Middle frontal gyrus (tissue), 1 donor: ENCODE measurements at regions not wholly inside any gene's neighbourhood (a gene's known extent, or its start where the extent isn't known, plus 50 kb on each side); places are given as distances from the start of the nearest gene placed in this dataset.
A peak's percentile ranks its signal among the peaks of the same experiment; 100 is the strongest.
"Not testable (repeated sequence)": the region's sequence is repeated elsewhere in the genome, so short reads cannot be mapped to it uniquely, and the experiment has no call there.

Source experiments
- DNase-seq: peaks from one replicate; pipeline ENCODE4 v3.0.0-alpha.2; 2015; ENCODE audit warnings: low spot score; ENCODE audit errors: extremely low spot score

DNA sequence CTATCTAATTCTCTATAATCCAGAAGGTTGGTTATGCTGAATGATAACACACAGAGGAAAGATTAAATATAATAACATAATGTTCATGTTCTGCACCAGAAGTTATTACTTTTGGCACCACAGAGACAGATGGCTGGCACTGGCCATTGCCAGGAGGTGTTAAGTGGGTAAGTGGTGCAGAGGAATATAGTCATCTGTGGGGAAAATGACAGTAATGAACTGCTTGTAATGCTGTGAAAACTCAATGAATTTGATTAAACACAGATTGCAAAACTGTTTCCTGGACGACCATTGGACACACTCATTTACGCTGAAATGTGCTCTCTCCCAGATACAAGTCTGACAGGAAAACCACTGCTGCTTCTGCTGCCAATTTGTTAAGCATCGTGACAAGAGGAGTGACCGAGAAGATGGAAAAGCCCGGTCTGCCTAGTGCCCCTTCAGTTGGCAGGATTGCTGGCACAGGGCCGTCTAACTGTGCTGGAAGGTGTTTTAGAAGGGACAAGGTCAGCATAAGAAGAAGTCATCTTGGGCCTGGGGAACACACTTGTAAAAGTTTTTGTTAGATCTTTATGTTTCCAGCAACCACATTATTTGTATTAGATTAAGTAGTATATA is 567.4 kb downstream of the CBLN4 start:
- DNase-seq, result peak; percentile 24

DNA sequence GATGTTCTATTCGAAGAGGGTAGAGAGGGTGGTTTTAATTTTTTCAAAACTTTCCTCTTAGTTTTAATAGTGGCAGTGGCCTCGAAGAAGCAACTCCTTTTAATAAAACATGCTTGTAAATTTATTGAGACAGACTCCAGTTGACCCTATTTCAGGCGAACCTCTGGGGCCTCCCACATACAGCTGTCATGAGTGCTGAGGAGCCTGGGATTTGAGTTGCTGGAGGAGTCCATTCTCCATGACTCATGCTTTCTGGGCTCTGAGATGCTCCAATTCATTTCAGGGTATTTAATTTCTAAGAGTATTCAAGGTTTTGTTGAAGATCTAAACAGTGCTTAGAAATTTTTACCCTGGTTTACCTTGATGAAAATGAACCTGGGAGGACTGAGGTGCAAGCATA is 580.4 kb downstream of the CBLN4 start:
- DNase-seq, result no peak

DNA sequence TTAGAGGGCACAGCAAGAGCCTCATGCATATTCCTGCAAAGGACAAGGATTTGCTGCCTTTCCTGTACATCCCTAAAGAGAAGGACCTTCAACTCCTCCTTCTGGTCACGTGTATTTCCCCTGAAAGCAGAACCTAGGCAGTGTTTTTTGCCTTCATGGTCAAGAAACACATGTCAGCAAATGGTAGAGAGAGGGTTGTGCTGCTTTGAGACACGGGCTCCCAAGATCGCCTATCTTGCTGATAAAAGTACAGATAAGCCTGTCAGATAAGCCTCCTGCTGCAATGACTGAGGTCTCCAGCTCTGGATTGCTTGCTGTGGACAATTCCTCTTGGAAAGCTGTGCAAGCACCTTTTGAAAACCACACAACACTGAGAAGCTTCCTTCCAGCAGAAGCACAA is 580.8 kb downstream of the CBLN4 start:
- no peak for DNase-seq

DNA sequence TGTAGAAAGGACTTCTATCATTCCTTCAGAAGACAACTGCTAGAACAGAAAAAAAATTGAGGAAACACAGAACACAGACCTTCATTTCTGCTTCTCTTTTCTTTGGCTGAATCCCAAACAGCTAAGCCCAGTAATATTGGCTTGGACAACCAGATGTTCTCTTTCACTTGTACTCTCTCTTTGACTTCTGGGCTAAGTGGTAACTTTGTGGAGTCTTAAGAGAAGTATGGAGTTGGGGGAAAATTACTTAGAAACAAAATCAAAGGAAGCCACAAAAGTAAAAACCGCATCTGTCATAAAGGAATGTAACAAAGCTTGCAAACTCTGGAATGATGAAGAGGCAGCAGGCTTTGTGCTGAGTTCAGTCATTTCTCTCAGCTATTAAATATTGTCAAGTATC is 587.5 kb downstream of the CBLN4 start:
- DNase-seq, result no peak

DNA sequence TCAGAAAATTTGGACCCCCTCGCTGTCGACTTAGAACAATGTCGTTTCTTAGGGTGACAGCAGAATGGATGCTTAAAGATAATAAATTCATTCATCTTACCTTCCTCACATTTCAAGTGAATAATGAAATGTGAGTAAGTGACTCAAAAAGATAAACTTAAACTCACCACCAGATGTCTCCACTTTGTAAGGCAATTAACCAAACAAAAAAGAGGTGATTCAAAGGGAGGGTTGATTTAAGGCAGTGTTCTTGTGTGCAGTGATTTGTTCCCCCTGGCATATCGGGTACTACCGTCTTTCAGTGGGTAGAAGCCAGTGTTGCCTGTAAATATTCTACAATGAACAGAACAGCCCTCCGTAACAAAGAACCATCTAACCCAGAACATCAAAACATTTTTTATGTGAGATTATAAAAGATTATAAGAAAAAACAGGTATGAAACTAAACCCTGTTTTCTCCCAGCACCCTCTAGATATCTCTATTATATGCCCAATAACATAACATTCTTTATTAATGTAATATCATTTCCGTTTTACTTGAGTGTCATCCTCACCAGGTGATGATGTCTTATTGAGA is 589.7 kb downstream of the CBLN4 start:
- no peak for DNase-seq

DNA sequence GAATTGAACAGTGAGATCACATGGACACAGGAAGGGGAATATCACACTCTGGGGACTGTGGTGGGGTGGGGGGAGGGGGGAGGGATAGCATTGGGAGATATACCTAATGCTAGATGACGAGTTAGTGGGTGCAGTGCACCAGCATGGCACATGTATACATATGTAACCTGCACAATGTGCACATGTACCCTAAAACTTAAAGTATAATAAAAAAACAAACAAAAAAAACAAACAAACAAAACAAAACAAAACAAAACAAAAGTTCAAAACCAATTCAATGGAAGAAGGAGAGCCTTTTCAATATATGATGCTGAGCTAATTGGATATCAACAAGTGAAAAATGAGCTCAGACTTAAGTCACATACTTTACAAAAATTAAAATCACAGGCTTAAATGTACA is 592.8 kb downstream of the CBLN4 start:
- DNase-seq, result not testable (repeated sequence)

DNA sequence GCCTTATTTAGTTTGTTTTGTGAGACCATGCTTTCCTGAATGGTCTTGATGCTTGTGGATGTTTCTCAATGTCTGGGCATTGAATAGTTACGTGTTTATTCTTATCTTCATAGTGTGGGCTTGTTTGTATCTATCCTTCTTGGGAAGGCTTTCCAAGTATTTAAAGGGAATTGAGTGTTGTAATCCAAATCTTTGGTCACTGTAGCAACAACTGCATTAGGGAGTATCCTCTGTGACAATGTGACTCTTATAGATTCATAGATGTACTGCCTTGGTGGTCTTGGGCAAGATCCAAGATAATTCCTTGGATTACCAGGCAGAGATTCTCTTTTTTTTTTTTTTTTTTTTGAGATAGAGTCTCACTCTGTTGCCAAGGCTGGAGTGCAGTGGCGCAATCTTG is 598.4 kb downstream of the CBLN4 start:
- DNase-seq, result no peak

DNA sequence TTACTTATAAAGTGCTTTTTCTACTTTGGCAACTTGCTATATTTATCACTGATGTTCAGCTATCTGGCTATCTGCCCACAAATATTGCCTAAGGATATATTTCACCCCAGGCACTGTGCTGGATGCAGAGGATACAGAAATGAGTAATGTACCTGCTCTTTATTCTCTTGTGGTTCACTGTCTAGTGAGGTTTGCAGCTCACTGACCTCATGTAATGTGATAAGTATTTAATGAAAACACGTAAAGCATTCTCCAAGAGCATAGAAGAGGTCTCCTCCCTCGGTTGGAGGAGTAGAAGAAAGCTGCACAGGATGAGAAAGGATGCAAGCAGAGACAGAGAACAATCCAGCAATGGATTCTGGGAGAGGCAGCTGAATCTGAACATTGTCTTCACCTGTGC is 610.7 kb downstream of the CBLN4 start:
- DNase-seq, result no peak

DNA sequence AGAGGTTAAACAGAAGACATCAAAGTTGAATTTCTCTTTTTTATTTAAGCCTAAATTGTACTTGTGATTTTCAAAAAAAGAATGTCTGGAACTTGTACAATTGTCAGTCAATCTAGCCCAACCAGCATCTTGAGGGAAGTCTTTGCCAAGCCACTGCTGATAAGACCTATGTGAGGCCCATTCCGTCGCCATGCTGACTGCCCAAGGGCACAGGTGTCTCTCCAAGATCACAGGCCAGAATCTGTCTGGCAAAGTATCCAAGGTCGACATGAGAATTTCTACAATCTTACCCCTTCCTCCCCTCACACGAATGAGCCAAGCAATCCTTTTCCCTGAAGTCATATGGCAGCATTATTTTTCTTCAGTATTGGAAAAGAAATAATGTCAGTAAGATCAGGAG is 614.5 kb downstream of the CBLN4 start:
- DNase-seq, result no peak

DNA sequence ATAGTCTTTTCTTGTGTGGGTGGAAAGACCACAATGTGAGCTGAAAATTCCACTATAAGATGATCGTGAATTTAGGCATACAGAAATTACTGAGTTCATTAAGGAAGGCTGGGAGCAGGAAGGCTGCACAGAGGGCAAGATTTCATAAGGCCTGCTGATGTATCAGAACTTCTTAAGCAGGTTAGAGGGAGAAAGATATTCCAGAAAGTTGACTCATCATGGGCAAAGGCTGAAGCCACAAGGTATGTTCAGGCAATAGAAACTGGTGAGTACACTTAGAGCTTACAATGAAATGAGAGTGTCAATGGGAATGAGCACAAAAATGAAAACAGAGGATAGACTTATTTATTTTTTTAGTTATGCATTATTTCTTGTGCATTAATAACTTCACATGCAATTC is 618.6 kb downstream of the CBLN4 start:
- no peak for DNase-seq

DNA sequence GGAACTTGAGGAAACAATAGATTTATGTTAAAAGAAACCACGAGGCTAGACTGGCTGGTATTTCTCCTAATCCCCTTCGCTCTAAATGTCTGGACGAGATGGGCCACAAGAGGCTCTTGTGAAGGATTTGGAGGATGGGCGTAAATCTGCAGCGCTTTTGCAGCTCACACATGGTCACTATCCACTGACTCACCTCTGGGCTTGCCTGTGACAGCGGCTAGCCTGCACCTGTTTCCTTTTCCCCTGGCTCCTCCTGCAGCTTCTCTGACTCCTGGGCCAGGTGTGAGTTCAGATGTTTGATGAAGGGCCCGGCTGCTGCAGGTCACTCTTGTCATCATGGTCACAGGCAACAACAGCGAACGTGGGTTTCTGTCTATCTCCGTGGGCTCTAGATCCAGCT is 629.4 kb downstream of the CBLN4 start:
- no peak for DNase-seq

DNA sequence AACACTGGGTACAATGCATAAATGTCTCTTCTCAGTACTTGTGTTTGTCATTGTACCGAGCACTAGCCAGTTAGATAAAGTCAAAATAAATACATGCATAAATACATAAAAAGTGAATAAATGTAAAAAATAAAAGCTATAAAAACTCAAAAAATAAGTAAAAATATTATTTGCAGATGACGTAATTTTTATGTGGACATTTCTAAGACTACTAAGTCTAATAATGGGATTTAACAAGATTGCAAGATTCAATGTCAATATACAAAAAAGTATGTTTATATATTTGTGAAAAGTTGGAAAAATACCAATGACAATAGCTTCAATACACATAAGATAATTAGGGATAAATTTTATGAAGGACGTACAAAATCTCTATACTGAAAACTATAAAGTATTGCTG is 639.6 kb downstream of the CBLN4 start:
- DNase-seq, result no peak

DNA sequence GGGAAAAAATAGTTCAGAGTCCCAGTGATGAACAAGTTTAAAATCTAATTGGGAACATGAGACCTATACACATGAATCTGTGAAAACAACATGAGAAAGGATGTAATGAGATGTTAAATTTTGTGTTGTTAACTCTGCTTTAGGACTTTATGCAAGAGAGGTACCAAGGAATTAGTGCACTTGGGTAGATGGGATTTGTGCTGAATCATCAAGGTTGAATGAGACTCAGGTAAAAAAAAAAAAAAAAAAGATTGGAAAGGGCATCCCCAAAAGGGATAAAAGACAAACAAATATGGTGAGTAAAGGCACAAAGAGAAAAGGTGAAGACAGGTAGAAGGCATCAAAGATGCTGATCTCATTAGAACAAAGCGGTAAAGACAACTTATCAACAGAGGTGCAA is 644.4 kb downstream of the CBLN4 start:
- no peak for DNase-seq

DNA sequence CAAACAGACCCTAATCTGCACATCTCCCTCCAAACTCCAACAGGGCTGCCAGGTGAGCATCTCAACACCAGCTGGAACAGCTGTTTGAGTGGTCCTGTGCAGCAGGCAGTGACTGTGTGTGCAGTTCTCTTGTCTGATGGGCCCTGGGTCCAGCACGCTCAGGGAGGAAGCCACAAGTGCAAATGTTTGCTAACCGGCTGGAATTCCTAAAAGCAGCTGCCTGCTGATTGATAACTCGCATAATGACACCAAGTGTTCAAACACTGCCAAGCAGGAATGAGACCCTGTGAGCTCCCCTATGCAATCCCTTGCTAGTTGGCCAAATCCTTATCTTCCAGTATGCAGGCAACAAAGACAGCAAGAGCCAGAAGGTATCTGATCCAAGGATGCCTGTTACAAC is 650.6 kb downstream of the CBLN4 start:
- DNase-seq, result no peak

DNA sequence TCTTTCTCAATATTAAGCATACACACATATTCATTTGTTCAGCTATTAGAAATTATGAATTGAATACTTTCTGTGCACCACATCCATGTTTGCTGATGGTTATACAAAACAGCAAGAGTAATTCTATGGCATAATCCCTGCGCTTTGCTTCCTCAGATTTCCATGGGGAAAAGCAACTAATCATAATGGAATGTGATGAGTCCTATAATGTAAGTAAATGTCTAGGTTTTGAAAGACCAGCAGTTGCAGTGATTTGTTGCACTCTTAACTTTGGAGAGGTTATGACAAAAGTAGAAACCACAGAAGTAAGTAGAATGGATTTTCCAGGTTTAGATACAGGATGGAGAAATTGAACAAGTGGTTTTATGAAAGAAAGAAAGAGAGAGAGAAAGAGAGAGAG is 652.1 kb downstream of the CBLN4 start:
- DNase-seq, result no peak

DNA sequence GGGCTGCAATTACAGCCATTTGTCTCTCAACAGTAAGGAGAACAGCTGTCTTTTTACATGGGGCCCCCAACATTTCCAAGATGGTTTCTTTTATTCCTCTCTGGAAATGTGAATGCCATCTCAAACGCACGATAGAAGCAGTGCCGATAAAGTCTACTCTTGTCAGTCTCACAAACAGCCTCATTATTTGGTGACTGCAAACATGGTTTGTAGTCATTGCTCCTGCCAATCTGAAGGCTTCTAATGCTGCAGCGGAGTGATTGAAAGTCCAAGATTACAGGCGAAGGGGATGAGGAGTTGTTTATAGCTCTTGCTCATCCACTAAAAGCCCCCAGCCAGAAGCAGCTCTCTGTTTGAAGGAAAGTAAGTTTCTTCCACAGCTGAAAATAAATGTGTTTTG is 657.1 kb downstream of the CBLN4 start:
- no peak for DNase-seq

DNA sequence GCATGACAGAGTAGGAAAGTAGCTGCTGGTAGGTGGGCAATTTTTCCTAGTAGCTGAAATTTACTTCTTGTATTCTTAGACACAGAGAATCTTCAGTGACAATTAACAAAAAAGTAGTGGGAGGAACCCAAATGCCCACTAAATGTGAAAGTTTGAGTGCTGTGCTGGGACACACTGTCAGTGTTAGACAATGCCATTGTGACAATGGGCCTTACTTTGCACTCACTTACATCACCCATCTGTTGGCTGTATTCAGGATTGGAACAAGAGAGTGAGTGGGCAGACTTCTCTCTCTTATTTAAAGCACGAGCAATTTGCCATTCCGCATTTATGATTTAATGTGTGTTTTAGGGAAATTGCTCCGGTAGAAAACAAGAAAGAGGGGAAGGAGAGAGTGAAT is 662.5 kb downstream of the CBLN4 start:
- DNase-seq, result no peak

DNA sequence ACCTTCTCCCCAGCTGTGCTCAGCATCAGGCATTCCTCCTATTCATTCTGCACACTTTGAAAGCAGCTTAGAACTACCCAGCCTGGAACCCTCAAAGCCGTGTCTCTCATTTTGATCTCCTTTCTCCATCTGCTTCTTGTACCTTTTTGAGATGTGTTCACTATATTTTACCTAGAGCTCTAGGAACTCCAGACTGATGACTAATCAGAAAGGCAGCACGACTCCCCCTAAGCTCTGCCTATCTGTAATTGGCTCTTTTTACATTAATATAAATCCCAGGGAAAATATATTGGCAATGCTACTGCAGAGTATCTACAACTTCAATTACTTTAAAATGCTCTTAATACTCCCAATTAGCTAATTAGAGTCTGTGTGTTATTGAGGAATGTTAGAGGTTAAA is 671.5 kb downstream of the CBLN4 start:
- DNase-seq, result no peak

DNA sequence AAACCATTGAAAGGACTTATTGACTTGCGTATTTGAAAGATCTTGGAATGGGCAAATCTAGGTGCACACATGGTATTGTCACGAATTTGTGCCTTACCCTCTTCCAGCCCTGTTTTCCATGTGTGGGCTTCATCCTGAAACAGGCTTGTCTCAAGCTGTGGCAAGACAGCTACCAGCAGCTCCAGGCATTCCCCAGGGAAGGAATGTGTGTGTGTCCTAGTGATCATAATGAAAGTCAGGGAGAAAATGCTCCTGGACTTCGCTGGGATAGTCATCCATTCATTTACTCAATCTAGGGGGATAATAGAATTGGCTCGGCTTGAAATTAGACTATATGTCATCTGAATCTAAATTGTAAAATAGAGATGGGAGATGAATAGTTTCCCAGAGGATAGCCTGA is 676.2 kb downstream of the CBLN4 start:
- DNase-seq, result no peak

DNA sequence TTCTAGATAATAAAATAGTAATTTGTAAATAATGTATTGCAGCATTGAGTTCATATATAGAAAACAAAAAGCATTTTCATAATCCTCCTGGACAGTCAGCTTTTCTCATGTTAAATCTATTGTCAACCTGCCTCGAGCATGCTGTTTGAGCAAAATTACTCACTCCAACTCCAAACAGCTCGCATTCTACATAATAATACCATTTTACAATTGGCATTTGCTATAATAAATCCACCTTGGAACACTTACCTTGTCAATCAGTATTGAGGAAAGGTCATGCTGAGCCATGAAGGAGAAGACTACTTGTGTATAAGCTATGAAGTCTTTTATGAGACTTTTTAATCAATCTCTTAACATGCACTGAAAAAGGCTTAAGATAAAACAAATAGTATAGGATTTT is 682.6 kb downstream of the CBLN4 start:
- no peak for DNase-seq

DNA sequence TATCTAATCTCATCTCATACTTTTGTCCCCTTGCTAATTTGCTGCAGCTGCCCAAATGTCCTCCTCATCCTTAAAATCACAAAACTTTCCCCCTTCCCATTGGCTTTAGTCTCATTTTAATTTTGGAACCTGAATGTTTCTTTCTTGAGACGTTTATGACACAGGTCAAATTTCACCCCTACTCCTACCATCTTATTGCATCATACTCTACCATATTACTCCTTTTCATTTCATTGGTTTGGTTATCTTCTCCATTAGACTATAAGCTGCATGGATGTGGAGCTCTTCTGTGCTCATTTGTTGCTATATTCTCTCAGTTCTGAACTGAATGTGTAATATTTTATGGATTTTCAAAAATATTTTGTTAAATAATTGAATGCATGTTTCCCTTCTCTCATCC is 688.6 kb downstream of the CBLN4 start:
- no peak for DNase-seq

DNA sequence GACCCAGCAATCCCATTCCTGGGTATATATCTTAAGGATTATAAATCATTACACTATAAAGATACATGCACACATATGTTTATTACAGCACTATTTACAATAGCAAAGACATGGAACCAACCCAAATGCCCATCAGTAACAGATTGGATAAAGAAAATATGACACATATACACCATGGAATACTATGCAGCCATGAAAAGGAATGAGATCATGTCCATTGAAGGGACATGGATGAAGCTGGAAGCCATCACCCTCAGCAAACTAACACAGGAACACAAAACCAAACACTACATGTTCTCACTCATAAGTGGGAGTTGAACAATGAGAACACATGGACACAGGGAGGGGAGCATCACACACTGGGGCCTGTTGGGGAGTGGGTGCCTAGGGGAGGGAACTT is 694.5 kb downstream of the CBLN4 start:
- DNase-seq, result not testable (repeated sequence)

DNA sequence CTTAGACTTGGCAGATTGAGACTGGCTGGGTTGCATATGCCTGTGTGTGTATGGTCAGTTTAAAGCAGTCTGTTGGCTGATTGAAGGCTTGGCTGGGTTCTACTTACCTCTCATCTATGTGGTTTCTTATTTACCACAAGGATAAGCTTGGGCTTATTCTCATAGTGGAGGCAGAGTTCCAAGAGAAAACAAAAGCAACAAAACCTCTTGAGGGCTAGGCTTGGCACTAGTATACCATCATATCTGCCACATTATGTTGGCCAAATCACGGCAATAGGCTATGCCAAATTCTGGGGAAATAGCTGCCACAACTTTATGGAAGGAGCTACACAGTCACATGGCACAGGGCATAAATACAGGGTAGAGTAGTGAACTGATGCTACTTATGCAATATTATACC is 714.1 kb downstream of the CBLN4 start:
- DNase-seq, result no peak

DNA sequence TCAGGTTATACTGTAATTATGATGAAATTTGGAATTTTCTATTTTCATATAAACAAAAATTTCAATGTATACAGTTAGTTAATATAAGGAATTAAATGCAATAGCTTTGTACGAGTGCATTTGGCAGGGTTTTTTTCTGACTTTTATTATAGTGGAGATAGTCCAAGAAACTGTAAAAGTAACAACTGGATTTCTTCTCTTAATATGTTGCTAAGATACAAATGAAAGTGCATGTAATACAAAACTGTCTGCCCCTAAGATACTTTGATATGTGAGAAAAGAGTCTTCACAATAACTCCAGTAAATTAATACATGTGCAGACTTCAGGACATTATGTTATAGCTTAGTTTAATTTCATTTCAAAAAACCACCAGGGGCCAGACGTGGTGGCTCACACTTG is 721.4 kb downstream of the CBLN4 start:
- no peak for DNase-seq
